SK-N-SH (cell line): ENCODE measurements at regions not wholly inside any gene's neighbourhood (a gene's known extent, or its start where the extent isn't known, plus 50 kb on each side); places are given as distances from the start of the nearest gene placed in this dataset.

Experiments used
- CHD2 ChIP-seq: fragments of 150-350 bp; IDR thresholded peaks from 2 replicates; pipeline ENCODE4 v1.6.1; 2018; ENCODE audit warnings: low read length; ENCODE audit not compliant: partially characterized antibody
- FOXJ3 ChIP-seq: sonication (generic); formaldehyde crosslinking; IDR thresholded peaks from 2 replicates; pipeline ENCODE4 v1.5.1; 2020; ENCODE audit warnings: mild to moderate bottlenecking, missing genetic modification reagents
- GABPA ChIP-seq: IDR thresholded peaks from 2 replicates; pipeline ENCODE4 v1.4.0; 2012; ENCODE audit warnings: low read depth, mild to moderate bottlenecking
- GATA2 ChIP-seq: sonication (generic); formaldehyde crosslinking; IDR thresholded peaks from 2 replicates; pipeline ENCODE4 v1.5.0; 2020; ENCODE audit warnings: mild to moderate bottlenecking, missing genetic modification reagents
- MAX ChIP-seq: IDR thresholded peaks from 2 replicates; pipeline ENCODE4 v1.4.0; 2012; ENCODE audit warnings: low read depth
- MXI1 ChIP-seq: IDR thresholded peaks from 2 replicates; pipeline ENCODE4 v1.6.1; 2012; ENCODE audit warnings: mild to moderate bottlenecking, low read depth, low read length, improper control_type of control experiment
- POLR2AphosphoS5 ChIP-seq: IDR thresholded peaks from 2 replicates; pipeline ENCODE4 v1.6.1; 2012; ENCODE audit warnings: low read depth, low read length
- RAD21 ChIP-seq: IDR thresholded peaks from 2 replicates; pipeline ENCODE4 v1.6.1; 2012; ENCODE audit warnings: mild to moderate bottlenecking, low read length
- REST ChIP-seq: IDR thresholded peaks from 2 replicates; pipeline ENCODE4 v1.6.1; 2012; ENCODE audit warnings: mild to moderate bottlenecking, low read depth, low read length, moderate library complexity
- SMC3 ChIP-seq: IDR thresholded peaks from 2 replicates; pipeline ENCODE4 v1.6.1; 2012; ENCODE audit warnings: low read depth, low read length, improper control_type of control experiment
- TEAD4 ChIP-seq: IDR thresholded peaks from 2 replicates; pipeline ENCODE4 v1.4.0; 2012; ENCODE audit warnings: mild to moderate bottlenecking, borderline replicate concordance; ENCODE audit not compliant: insufficient read depth
- USF2 ChIP-seq: fragments of 150-350 bp; IDR thresholded peaks from 2 replicates; pipeline ENCODE4 v1.6.1; 2017; ENCODE audit warnings: antibody characterized with exemption, low read length, low read depth, borderline replicate concordance
- TF ChIP-seq, protein P1 (sequence below): fragments of 200-600 bp; sonication (generic); IDR thresholded peaks from 2 replicates; pipeline ENCODE4 v1.6.1; 2017; ENCODE audit warnings: antibody characterized with exemption, mild to moderate bottlenecking, moderate library complexity

GRCh38 chr2:12156349-12156748 lies 409.9 kb downstream of the LPIN1 start:
- TF ChIP-seq TEAD4 (no peak), POLR2AphosphoS5 (no peak), RAD21 (no peak), FOXJ3 (CRISPR knock-in tag) (no peak), USF2 (no peak), CHD2 (no peak), SMC3 (no peak), GABPA (no peak), MAX (no peak), GATA2 (CRISPR knock-in tag) (no peak), REST (no peak), MXI1 (no peak)
- TF ChIP-seq, protein P1, sequence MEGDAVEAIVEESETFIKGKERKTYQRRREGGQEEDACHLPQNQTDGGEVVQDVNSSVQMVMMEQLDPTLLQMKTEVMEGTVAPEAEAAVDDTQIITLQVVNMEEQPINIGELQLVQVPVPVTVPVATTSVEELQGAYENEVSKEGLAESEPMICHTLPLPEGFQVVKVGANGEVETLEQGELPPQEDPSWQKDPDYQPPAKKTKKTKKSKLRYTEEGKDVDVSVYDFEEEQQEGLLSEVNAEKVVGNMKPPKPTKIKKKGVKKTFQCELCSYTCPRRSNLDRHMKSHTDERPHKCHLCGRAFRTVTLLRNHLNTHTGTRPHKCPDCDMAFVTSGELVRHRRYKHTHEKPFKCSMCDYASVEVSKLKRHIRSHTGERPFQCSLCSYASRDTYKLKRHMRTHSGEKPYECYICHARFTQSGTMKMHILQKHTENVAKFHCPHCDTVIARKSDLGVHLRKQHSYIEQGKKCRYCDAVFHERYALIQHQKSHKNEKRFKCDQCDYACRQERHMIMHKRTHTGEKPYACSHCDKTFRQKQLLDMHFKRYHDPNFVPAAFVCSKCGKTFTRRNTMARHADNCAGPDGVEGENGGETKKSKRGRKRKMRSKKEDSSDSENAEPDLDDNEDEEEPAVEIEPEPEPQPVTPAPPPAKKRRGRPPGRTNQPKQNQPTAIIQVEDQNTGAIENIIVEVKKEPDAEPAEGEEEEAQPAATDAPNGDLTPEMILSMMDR, result no peak
